HG03469 (cell line): ENCODE measurements at regions not wholly inside any gene's neighbourhood (a gene's known extent, or its start where the extent isn't known, plus 50 kb on each side); places are given as distances from the start of the nearest gene placed in this dataset.
"Not testable (repeated sequence)": the region's sequence is repeated elsewhere in the genome, so short reads cannot be mapped to it uniquely, and the experiment has no call there.

ENCODE experiments used
- ATAC-seq: cut with Tn5 transposase; IDR thresholded peaks from one replicate; pipeline ENCODE4 v1.9.1; 2021; ENCODE audit warnings: mild to moderate bottlenecking, moderate library complexity, moderate number of reproducible peaks; ENCODE audit not compliant: unreplicated experiment

DNA sequence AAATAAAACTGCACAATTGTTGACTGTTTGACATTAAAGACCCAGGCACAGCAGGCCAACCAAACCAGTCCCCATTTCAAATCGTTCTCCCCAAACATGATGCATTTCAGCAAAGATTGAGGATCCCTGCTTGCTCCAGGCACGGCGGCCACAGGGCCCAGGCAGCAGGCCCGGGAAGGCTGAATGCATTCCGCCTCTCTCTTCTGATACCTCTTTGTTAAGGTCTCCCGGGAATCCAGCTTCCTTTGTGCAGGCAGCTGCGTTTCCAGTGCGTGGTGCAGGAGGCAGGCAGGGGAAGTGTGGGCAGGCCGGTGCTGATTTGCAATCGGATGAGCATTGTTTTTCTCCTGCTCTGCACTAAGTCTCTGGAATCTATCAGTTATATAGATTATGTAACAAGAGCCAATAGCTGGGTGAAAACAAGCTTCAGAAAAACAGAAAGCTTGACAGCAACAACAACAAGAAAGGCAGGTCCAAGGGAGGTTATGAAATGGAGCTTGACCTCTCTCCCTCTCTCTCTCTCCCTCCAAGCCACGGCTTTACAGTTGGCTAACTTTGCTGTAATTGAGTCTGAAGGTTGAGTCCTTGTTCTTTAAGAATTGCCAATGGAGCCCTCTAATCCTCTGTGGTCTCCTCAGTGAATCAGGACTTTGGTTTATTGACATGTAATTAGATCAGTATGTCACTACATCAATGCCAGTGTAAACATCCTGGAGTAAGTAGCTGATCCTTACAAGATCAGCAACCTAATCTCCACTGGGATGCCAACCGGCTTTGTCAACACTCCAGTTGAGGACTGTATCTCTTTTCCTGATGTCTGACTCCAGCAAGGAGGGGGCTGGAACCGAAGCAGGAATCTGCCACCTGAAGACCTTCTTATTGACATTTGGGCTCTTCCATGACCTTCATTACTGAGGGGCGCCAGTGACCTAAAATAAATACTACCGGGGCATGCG lies 338.0 kb downstream of the TEX29 start:
- ATAC-seq: no peak

- no peak for ATAC-seq
These were observed 338.9 kb downstream of the TEX29 start for GRCh38 chr13:111659219-111659775.

DNA sequence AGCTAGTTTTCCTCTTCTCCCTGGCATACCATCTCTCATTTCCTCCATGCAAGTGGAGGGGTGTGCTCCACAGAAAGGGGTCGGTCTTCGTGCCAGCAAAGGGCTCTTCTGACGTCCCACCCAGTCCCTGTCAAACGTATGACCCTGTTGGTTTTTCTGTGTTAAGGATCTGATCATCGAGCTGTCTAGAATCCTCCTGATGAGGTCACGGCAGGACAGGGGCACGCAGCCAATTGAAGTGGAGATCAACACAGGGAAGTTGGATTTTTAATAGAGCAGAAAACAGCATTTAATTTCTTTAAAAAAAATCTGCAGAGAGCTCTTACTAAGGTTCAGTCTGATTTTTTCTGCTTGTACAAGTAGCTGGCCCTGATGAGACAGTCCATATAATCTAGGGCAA lies 339.4 kb downstream of the TEX29 start:
- ATAC-seq: no peak

DNA sequence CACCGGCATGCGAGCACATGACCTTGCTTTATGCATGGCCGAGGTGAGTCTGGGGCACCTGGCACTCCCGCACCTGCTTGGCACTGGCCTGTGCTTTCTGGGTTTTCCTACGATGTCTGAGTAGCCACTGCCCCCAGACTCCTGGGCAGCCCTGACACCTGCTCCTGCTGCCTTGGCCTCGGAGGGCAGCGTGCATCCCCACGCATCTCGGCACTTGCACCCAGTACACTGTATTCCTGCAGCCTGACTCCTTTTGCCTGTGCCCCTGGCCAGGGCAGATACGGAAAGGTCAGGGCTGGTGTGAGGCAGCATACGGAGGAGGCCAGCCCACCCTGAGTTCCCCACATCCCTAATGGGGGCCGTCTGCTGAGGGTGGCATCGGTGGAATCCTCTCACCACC lies 340.6 kb downstream of the TEX29 start:
- no peak for ATAC-seq

DNA sequence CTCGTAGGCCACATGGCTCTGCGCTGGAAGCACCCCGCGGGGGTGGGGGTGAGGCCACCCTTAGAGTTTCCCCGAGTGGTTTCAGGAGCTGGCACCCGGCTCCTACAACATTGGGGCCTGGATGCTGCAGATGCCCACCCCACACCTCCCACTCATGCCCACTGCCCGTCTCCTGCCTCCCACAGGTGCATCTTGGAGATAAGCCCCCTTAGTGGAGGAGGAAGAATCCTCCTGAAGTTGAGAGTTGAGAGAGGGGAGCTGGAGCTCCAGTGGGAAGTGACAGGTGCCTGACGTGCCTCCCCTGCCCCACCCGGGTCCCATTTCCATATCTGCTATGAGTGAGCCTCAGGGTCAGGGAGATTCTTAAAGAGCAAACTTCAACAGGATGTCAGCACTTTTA lies 341.3 kb downstream of the TEX29 start:
- ATAC-seq: no peak

DNA sequence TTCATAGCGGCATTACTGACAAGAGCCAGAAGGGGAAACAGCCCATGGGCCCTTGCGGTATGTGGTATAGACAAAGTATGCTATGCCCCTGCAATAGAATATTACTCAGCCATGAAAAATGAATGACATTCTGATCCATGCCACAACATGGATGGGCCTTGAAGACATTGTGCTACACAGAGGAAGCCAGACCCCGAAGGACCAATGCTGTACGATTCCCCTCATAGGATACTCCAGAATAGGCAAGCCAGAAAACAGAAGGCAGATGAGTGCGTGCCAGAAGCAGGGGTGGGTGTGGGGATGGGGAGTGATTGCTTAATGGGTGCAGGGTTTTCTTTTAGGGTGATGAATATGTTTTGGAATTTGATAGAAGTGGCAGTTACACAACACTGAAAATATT lies 342.0 kb downstream of the TEX29 start:
- ATAC-seq: no peak

DNA sequence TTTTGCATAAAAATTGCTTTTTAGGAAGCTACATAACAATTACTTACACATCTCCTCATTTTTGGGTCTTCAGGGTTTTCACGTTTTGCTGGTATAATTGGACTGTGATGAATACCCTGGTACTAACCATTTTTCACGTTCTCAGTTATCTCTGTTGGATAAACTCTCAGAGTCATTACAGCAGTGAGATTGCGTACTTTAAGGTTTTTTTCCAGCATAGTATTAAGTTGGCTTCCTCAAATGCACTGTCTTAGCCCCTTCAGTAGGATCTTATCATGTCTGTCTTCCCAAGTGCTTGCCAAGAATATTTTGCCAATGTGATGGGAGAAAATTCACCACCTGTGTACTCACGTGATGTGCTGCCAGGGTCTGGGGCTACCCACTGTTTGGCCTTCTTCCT lies 342.5 kb downstream of the TEX29 start:
- ATAC-seq: no peak

- ATAC-seq: no peak
These were observed 343.1 kb downstream of the TEX29 start for GRCh38 chr13:111663505-111663904.

DNA sequence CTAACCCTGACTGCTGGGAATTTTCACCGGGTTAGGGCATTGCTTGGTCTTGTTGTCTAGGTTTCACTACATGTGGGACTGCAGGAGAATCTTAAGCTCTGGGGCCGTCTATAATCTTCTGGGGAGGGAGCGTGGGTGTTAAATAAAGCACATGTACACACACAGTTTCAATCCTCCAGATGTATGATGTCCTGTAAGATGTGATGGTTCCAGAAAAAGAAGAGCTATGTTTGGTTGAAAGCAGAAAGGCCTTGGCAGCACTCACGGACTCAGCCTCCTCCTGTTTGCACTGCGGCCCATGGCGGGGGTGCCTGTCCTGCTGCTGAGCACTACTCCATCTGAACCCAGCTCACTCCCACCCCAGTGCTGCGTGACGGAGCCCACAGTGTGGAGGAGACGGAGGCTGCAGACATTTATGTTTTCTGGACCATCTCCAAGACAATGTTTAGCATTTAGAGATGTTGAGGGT lies 343.5 kb downstream of the TEX29 start:
- no peak for ATAC-seq

- ATAC-seq: no peak
These were observed 344.3 kb downstream of the TEX29 start for GRCh38 chr13:111664696-111665095.

- no peak for ATAC-seq
These were observed 345.3 kb downstream of the TEX29 start for GRCh38 chr13:111665691-111666095.

GRCh38 chr13:111666164-111666776 lies 345.8 kb downstream of the TEX29 start:
- no peak for ATAC-seq

GRCh38 chr13:111667757-111668156 lies 347.3 kb downstream of the TEX29 start:
- ATAC-seq: no peak

- no peak for ATAC-seq
These were observed 348.0 kb downstream of the TEX29 start for GRCh38 chr13:111668451-111668850.

- not testable (repeated sequence) for ATAC-seq
These were observed 351.8 kb downstream of the TEX29 start for GRCh38 chr13:111672198-111672597.

- not testable (repeated sequence) for ATAC-seq
These were observed 357.9 kb downstream of the TEX29 start for GRCh38 chr13:111678120-111678882.

DNA sequence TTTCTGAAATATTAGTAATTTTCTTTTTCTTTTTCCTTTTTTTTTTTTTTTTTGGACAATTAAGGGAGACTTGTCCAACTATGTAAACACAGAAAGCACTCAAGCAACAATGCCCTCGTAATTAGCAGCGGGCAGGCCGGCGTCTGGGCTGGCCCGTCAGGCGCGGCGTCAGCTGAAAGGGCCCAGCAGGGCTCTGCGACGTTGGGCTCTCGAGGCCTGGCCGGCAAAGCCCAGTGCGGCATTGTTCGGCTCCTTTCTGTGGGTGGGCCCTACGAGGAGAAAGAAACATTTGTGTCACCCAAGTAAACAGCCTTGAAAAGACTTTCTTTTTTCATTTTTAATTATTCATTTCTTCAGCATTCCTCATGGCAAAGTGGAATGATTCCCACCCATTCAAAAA lies 359.2 kb downstream of the TEX29 start:
- not testable (repeated sequence) for ATAC-seq

- not testable (repeated sequence) for ATAC-seq
These were observed 359.7 kb downstream of the TEX29 start for GRCh38 chr13:111680100-111680499.

GRCh38 chr13:111692028-111692427 lies 371.6 kb downstream of the TEX29 start:
- not testable (repeated sequence) for ATAC-seq

DNA sequence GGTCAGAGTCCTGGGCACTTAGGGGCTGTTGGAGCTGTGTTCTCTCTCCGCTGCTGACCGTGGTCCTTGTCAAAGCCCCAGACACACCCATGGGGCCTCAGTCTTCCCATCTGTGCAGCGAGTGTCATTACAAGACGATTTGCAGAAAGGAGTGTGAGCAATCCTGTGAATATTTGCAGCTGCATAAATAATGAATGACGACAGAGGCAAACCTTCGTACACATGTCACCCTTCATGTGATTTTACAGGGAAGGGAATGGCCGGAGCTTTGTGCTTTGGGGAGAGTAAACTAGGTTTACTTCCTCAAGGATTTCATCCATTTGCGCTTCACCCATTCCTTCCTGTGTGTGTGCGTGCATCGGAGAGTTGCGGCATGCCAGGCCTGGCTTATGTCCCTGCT lies 370.8 kb upstream of the SOX1 start:
- ATAC-seq: not testable (repeated sequence)

- not testable (repeated sequence) for ATAC-seq
These were observed 364.9 kb upstream of the SOX1 start for GRCh38 chr13:111702059-111702458.
